H9 (cell line): ENCODE measurements at regions not wholly inside any gene's neighbourhood (a gene's known extent, or its start where the extent isn't known, plus 50 kb on each side); places are given as distances from the start of the nearest gene placed in this dataset.

ENCODE experiments used
- DNase-seq: peaks from one replicate; pipeline ENCODE4 v3.0.0-alpha.2; 2017
- H2AFZ ChIP-seq: one replicate; pipeline ENCODE4 v1.6.1; 2013; ENCODE audit warnings: mild to moderate bottlenecking, low read length, control low read depth, moderate library complexity
- H2AK5ac ChIP-seq: 2 replicates; pipeline ENCODE4 v1.6.1; 2013; ENCODE audit warnings: low read length, control low read depth, mixed read lengths; ENCODE audit not compliant: insufficient read length
- H2BK120ac ChIP-seq: one replicate; pipeline ENCODE4 v1.6.1; 2013; ENCODE audit warnings: low read depth, mild to moderate bottlenecking, low read length, control low read depth, inconsistent platforms; ENCODE audit not compliant: poor library complexity, severe bottlenecking
- H2BK12ac ChIP-seq: 2 replicates; pipeline ENCODE4 v1.6.1; 2013; ENCODE audit warnings: low read length, control low read depth, mixed read lengths, low read depth; ENCODE audit not compliant: insufficient read length
- H2BK15ac ChIP-seq: 2 replicates; pipeline ENCODE4 v1.6.1; 2013; ENCODE audit warnings: low read depth, low read length, control low read depth
- H2BK20ac ChIP-seq: one replicate; pipeline ENCODE4 v1.6.1; 2013; ENCODE audit warnings: low read depth, mild to moderate bottlenecking, low read length, control low read depth, inconsistent platforms; ENCODE audit not compliant: poor library complexity, severe bottlenecking
- H2BK5ac ChIP-seq: 2 replicates; pipeline ENCODE4 v1.6.1; 2013; ENCODE audit warnings: low read length, control low read depth, mixed read lengths; ENCODE audit not compliant: insufficient read length
- H3K14ac ChIP-seq: 2 replicates; pipeline ENCODE4 v1.6.1; 2013; ENCODE audit warnings: low read length, control low read depth; ENCODE audit not compliant: insufficient read depth
- H3K18ac ChIP-seq: 2 replicates; pipeline ENCODE4 v1.6.1; 2013; ENCODE audit warnings: low read depth, mild to moderate bottlenecking, mixed read lengths, low read length, control low read depth; ENCODE audit not compliant: insufficient read length
- H3K23ac ChIP-seq: 2 replicates; pipeline ENCODE4 v1.6.1; 2013; ENCODE audit warnings: low read length, control low read depth, mixed read lengths, low read depth; ENCODE audit not compliant: insufficient read length
- H3K23me2 ChIP-seq: 2 replicates; pipeline ENCODE4 v1.6.1; 2013; ENCODE audit warnings: low read depth, mild to moderate bottlenecking, mixed read lengths, low read length, control low read depth; ENCODE audit not compliant: insufficient read length, poor library complexity, severe bottlenecking
- H3K27ac ChIP-seq: 2 replicates; pipeline ENCODE4 v1.5.1; 2013; ENCODE audit warnings: low read length, control low read depth, mixed read lengths, low read depth; ENCODE audit not compliant: insufficient read length
- H3K27me3 ChIP-seq: 2 replicates; pipeline ENCODE4 v1.6.1; 2013; ENCODE audit warnings: low read length, control low read depth, inconsistent platforms; ENCODE audit not compliant: insufficient read depth
- H3K4ac ChIP-seq: 2 replicates; pipeline ENCODE4 v1.6.1; 2013; ENCODE audit warnings: low read depth, mild to moderate bottlenecking, control low read depth, inconsistent platforms, low read length, moderate library complexity
- H3K4me1 ChIP-seq: 2 replicates; pipeline ENCODE4 v1.6.1; 2013; ENCODE audit warnings: low read length, control low read depth, inconsistent platforms; ENCODE audit not compliant: insufficient read depth
- H3K4me2 ChIP-seq: 2 replicates; pipeline ENCODE4 v1.6.1; 2013; ENCODE audit warnings: low read length, control low read depth, mixed read lengths; ENCODE audit not compliant: insufficient read length, insufficient read depth
- H3K56ac ChIP-seq: 2 replicates; pipeline ENCODE4 v1.6.1; 2013; ENCODE audit warnings: low read depth, mild to moderate bottlenecking, mixed read lengths, low read length, control low read depth; ENCODE audit not compliant: insufficient read length
- H3K79me1 ChIP-seq: 2 replicates; pipeline ENCODE4 v1.6.1; 2013; ENCODE audit warnings: low read depth, mild to moderate bottlenecking, moderate library complexity, low read length, control low read depth, inconsistent platforms; ENCODE audit not compliant: insufficient read depth, poor library complexity, severe bottlenecking
- H3K79me2 ChIP-seq: 2 replicates; pipeline ENCODE4 v1.6.1; 2013; ENCODE audit warnings: low read length, control low read depth, inconsistent platforms; ENCODE audit not compliant: insufficient read depth
- H3K9ac ChIP-seq: 2 replicates; pipeline ENCODE4 v1.6.1; 2013; ENCODE audit warnings: low read length, control low read depth, mixed read lengths; ENCODE audit not compliant: insufficient read length; ENCODE audit errors: extremely low read depth
- H3K9me3 ChIP-seq: one replicate; pipeline ENCODE4 v1.6.1; 2013; ENCODE audit warnings: low read depth, low read length, inconsistent platforms; ENCODE audit not compliant: control insufficient read depth
- H3T11ph ChIP-seq: one replicate; pipeline ENCODE4 v1.6.1; 2013; ENCODE audit warnings: mild to moderate bottlenecking, low read length, control low read depth, inconsistent platforms
- H4K20me1 ChIP-seq: one replicate; pipeline ENCODE4 v1.6.1; 2013; ENCODE audit not compliant: control insufficient read depth, insufficient read length, insufficient read depth
- H4K5ac ChIP-seq: 2 replicates; pipeline ENCODE4 v1.6.1; 2013; ENCODE audit warnings: low read depth, mild to moderate bottlenecking, mixed read lengths, low read length, control low read depth; ENCODE audit not compliant: insufficient read length
- H4K8ac ChIP-seq: replicated peaks from 2 replicates; pipeline ENCODE4 v1.6.1; 2013; ENCODE audit warnings: low read length, control low read depth, mixed read lengths, low read depth; ENCODE audit not compliant: insufficient read length
- H4K91ac ChIP-seq: 2 replicates; pipeline ENCODE4 v1.6.1; 2013; ENCODE audit warnings: low read depth, mild to moderate bottlenecking, moderate library complexity, mixed read lengths, low read length, control low read depth; ENCODE audit not compliant: insufficient read length
- H3K27ac Mint-ChIP-seq, 3 experiments: 2 replicates in 2 of 3; 3 replicates in 1 of 3; pipeline ENCODE4 v1.8.0; 2020 to 2021; ENCODE audit warnings: mixed read lengths in 3 of 3, mild to moderate bottlenecking in 1 of 3, moderate library complexity in 1 of 3
- H3K27me3 Mint-ChIP-seq: 2 replicates; pipeline ENCODE4 v1.8.0; 2021; ENCODE audit warnings: low read depth, mild to moderate bottlenecking, moderate library complexity, mixed read lengths
- H3K36me3 Mint-ChIP-seq, 3 experiments: 2 replicates in 2 of 3; 3 replicates in 1 of 3; pipeline ENCODE4 v1.8.0; 2020 to 2021; ENCODE audit warnings: low read depth in 3 of 3, mixed read lengths in 3 of 3; ENCODE audit not compliant: insufficient read depth in 1 of 3
- H3K4me1 Mint-ChIP-seq, 2 experiments: 2 replicates each; pipeline ENCODE4 v1.8.0; 2020; ENCODE audit warnings: mixed read lengths in 2 of 2
- H3K4me3 Mint-ChIP-seq, 2 experiments: 2 replicates in 1 of 2; 3 replicates in 1 of 2; pipeline ENCODE4 v1.8.0; 2020 to 2021; ENCODE audit warnings: mild to moderate bottlenecking in 2 of 2, mixed read lengths in 2 of 2, moderate library complexity in 1 of 2
- H3K9me3 Mint-ChIP-seq, 2 experiments: 2 replicates in 1 of 2; 3 replicates in 1 of 2; pipeline ENCODE4 v1.8.0; 2020; ENCODE audit warnings: mild to moderate bottlenecking in 2 of 2, mixed read lengths in 2 of 2, moderate library complexity in 1 of 2
- CTCF ChIP-seq: fragments of 200-600 bp; sonication (generic); conservative IDR thresholded peaks from 3 replicates; pipeline ENCODE4 v1.8.0; 2021; ENCODE audit warnings: antibody characterized with exemption, mild to moderate bottlenecking
- WGBS: extraction: QIAGEN DNeasy Blood & Tissue Kit; methylation state at CpG from one replicate; pipeline ENCODE4 v1.1.7; 2013; ENCODE audit warnings: missing lambda C conversion rate, low lambda C conversion rate, mixed read lengths; ENCODE audit not compliant: insufficient read length; ENCODE audit errors: extremely low coverage; 5-methylcytosine and 5-hydroxymethylcytosine counted together

- no peak overlapping the region for H2BK20ac ChIP-seq
- H3K4ac ChIP-seq, result no peak overlapping the region
- H2BK120ac ChIP-seq, result no peak overlapping the region
- H2BK5ac ChIP-seq, result no peak overlapping the region
- Mint-ChIP-seq H3K9me3 (peaks cover 2 to 4% of the 10 kb centered on the region in 2 experiments; a peak in 3 of 5 replicates), H3K36me3 (peaks cover 0 to 4% (median 0%) of the 10 kb centered on the region in 3 experiments; a peak in 1 of 7 replicates), H3K27me3 (no peaks in the 10 kb centered on the region; the same call in 1 of the 2 replicates), H3K4me3 (no peak overlapping the region), H3K4me1 (peaks cover 17 to 18% of the 10 kb centered on the region in 2 experiments), H3K27ac (peak overlapping the region in 1 of 3 experiments; percentile 36; a peak in 1 of 7 replicates)
- H3K56ac ChIP-seq, result no peak overlapping the region
- H3K9me3 ChIP-seq, result no peaks in the 10 kb centered on the region
- H3K79me1 ChIP-seq, result no peaks in the 10 kb centered on the region
- no peaks in the 10 kb centered on the region for H3K23me2 ChIP-seq
- no peak overlapping the region for H3K18ac ChIP-seq
- no CpG with 5 or more reads among the region's 5 CpGs for WGBS
- H2BK12ac ChIP-seq, result no peak overlapping the region
- H4K5ac ChIP-seq, result no peak overlapping the region
- H2AK5ac ChIP-seq, result no peak overlapping the region
- no peaks in the 10 kb centered on the region for H3K27me3 ChIP-seq
- no peaks in the 10 kb centered on the region for H4K20me1 ChIP-seq
- H3K4me2 ChIP-seq, result no peak overlapping the region
- H3K79me2 ChIP-seq, result no peaks in the 10 kb centered on the region
- no peak overlapping the region for H3T11ph ChIP-seq
- H3K4me1 ChIP-seq, result peaks cover 3% of the 10 kb centered on the region; the same call in 1 of the 2 replicates
- no peak overlapping the region for H4K91ac ChIP-seq
- no peak overlapping the region for H3K27ac ChIP-seq
- H2AFZ ChIP-seq, result no peak overlapping the region
- H3K9ac ChIP-seq, result no peak overlapping the region
- H3K14ac ChIP-seq, result no peak overlapping the region
- peak; percentile 59; the same call in 2 of the 3 replicates for TF ChIP-seq CTCF
- no peak overlapping the region for H2BK15ac ChIP-seq
- H4K8ac ChIP-seq, result no peak overlapping the region
- peak; percentile 58 for DNase-seq
- H3K23ac ChIP-seq, result no peak overlapping the region
These were observed 290.6 kb upstream of the CCL2 start for GRCh38 chr17:33964344-33964979.
